Smooth muscle cell (in vitro differentiated cells): ENCODE measurements at regions not wholly inside any gene's neighbourhood (a gene's known extent, or its start where the extent isn't known, plus 50 kb on each side); places are given as distances from the start of the nearest gene placed in this dataset.

Source experiments
- DNase-seq: peaks from one replicate; lab custom pipeline; 2025; ENCODE audit not compliant: unreplicated experiment; lab: John Stamatoyannopoulos, UW
- H2AFZ ChIP-seq: fragments of 200-600 bp; sonication (generic); 2 replicates; pipeline ENCODE4 v1.6.0; 2016; ENCODE audit warnings: antibody characterized with exemption, low read depth, mild to moderate bottlenecking
- H3F3A ChIP-seq: fragments of 200-600 bp; sonication (generic); 2 replicates; pipeline ENCODE4 v1.6.0; 2017; ENCODE audit warnings: antibody characterized with exemption, low read depth
- H3K27ac ChIP-seq: fragments of 200-600 bp; sonication (generic); 2 replicates; pipeline ENCODE4 v1.5.1; 2016; ENCODE audit warnings: low read depth, mild to moderate bottlenecking
- H3K27me3 ChIP-seq: fragments of 200-600 bp; sonication (generic); 2 replicates; pipeline ENCODE4 v1.6.1; 2016; ENCODE audit warnings: low read depth, mild to moderate bottlenecking
- H3K36me3 ChIP-seq: fragments of 200-600 bp; sonication (generic); 2 replicates; pipeline ENCODE4 v1.5.1; 2016; ENCODE audit warnings: low read depth
- H3K4me1 ChIP-seq: fragments of 200-600 bp; sonication (generic); 2 replicates; pipeline ENCODE4 v1.5.1; 2016; ENCODE audit warnings: low read depth
- H3K4me2 ChIP-seq: fragments of 200-600 bp; sonication (generic); 2 replicates; pipeline ENCODE4 v1.6.0; 2016; ENCODE audit warnings: mild to moderate bottlenecking
- H3K4me3 ChIP-seq: fragments of 200-600 bp; sonication (generic); 2 replicates; pipeline ENCODE4 v1.5.1; 2016; ENCODE audit warnings: mild to moderate bottlenecking
- H3K79me2 ChIP-seq: fragments of 200-600 bp; sonication (generic); 2 replicates; pipeline ENCODE4 v1.6.0; 2016; ENCODE audit warnings: low read depth, mild to moderate bottlenecking
- H3K9ac ChIP-seq: fragments of 200-600 bp; sonication (generic); 2 replicates; pipeline ENCODE4 v1.6.0; 2016; ENCODE audit warnings: low read depth
- H3K9me3 ChIP-seq: fragments of 200-600 bp; sonication (generic); replicated peaks from 2 replicates; pipeline ENCODE4 v1.5.1; 2016; ENCODE audit warnings: low read depth
- H4K20me1 ChIP-seq: fragments of 200-600 bp; sonication (generic); 2 replicates; pipeline ENCODE4 v1.6.0; 2016; ENCODE audit warnings: low read depth
- CTCF ChIP-seq: fragments of 200-600 bp; sonication (generic); IDR thresholded peaks from 2 replicates; pipeline ENCODE4 v1.5.1; 2017; ENCODE audit warnings: borderline replicate concordance, mild to moderate bottlenecking, antibody characterized with exemption; ENCODE audit not compliant: insufficient read depth, poor library complexity, severe bottlenecking
- WGBS: methylation state at CpG from one replicate; pipeline ENCODE4 v1.1.7; 2016; ENCODE audit warnings: low lambda C conversion rate; 5-methylcytosine and 5-hydroxymethylcytosine counted together

- Histone ChIP-seq H2AFZ (no peak overlapping the region), H3K36me3 (no peaks in the 10 kb centered on the region), H3K27me3 (no peaks in the 10 kb centered on the region), H3F3A (no peaks in the 10 kb centered on the region), H3K4me2 (no peak overlapping the region), H3K4me3 (no peak overlapping the region), H3K4me1 (no peaks in the 10 kb centered on the region), H3K27ac (no peak overlapping the region), H3K9me3 (no peaks in the 10 kb centered on the region), H4K20me1 (no peaks in the 10 kb centered on the region), H3K9ac (no peak overlapping the region), H3K79me2 (no peaks in the 10 kb centered on the region)
- DNase-seq = no peak
- 90% methylated on average over 3 of the region's 3 CpGs for WGBS
- no peak for TF ChIP-seq CTCF
Observed at GRCh38 chr14:104298458-104298857, 160.1 kb downstream of the KIF26A start.

GRCh38 chr14:104299993-104300761, 161.8 kb downstream of the KIF26A start:
- DNase-seq = no peak
- H3K36me3 ChIP-seq = no peaks in the 10 kb centered on the region
- no peaks in the 10 kb centered on the region for H4K20me1 ChIP-seq
- no peak overlapping the region for H3K27ac ChIP-seq
- no peak for TF ChIP-seq CTCF
- no peaks in the 10 kb centered on the region for H3K27me3 ChIP-seq
- H3K4me3 ChIP-seq = no peak overlapping the region
- WGBS = 80% methylated on average over 28 of the region's 28 CpGs
- no peaks in the 10 kb centered on the region for H3F3A ChIP-seq
- H3K79me2 ChIP-seq = no peaks in the 10 kb centered on the region
- H3K4me1 ChIP-seq = no peaks in the 10 kb centered on the region
- H3K4me2 ChIP-seq = no peak overlapping the region
- H2AFZ ChIP-seq = no peak overlapping the region
- H3K9me3 ChIP-seq = no peaks in the 10 kb centered on the region
- H3K9ac ChIP-seq = no peak overlapping the region

GRCh38 chr14:104301731-104302460, 163.5 kb downstream of the KIF26A start:
- Histone ChIP-seq H3K36me3 (no peaks in the 10 kb centered on the region), H3K4me2 (no peak overlapping the region), H3K9me3 (no peaks in the 10 kb centered on the region), H3K4me3 (no peak overlapping the region), H3F3A (no peaks in the 10 kb centered on the region), H3K9ac (no peak overlapping the region), H3K4me1 (no peaks in the 10 kb centered on the region), H3K27ac (no peak overlapping the region), H4K20me1 (no peaks in the 10 kb centered on the region), H3K79me2 (no peaks in the 10 kb centered on the region), H3K27me3 (no peaks in the 10 kb centered on the region), H2AFZ (no peak overlapping the region)
- no peak for DNase-seq
- no peak for TF ChIP-seq CTCF
- 92% methylated on average over 29 of the region's 29 CpGs for WGBS
